GM12873 (cell line): ENCODE measurements at regions not wholly inside any gene's neighbourhood (a gene's known extent, or its start where the extent isn't known, plus 50 kb on each side); places are given as distances from the start of the nearest gene placed in this dataset.

Experiments used
- TF ChIP-seq, protein P1 (sequence below): IDR thresholded peaks from 2 replicates; pipeline ENCODE4 v1.5.1; 2012; ENCODE audit warnings: low read depth, mild to moderate bottlenecking, moderate library complexity, low read length, control low read depth; ENCODE audit not compliant: insufficient read depth; ENCODE audit errors: missing control alignments

DNA sequence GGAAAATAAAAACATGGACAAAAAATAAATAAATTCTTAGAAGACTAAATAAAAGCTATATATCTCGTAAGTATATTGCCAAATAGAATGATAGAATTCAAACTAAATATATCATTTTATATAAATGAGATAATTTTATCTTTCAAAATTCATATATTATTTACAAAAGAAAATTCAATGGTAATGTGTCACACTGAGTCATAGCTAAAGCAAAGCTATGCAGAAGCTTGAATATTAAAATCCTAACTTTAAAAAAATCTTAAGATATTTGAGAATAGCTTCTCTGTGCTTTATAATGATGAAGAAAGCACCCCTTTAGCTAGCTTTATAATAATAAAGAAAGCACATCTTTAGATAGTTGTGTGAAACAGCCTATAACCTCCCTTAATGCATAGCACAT lies 1010.8 kb downstream of the OTOL1 start:
- TF ChIP-seq, protein P1, sequence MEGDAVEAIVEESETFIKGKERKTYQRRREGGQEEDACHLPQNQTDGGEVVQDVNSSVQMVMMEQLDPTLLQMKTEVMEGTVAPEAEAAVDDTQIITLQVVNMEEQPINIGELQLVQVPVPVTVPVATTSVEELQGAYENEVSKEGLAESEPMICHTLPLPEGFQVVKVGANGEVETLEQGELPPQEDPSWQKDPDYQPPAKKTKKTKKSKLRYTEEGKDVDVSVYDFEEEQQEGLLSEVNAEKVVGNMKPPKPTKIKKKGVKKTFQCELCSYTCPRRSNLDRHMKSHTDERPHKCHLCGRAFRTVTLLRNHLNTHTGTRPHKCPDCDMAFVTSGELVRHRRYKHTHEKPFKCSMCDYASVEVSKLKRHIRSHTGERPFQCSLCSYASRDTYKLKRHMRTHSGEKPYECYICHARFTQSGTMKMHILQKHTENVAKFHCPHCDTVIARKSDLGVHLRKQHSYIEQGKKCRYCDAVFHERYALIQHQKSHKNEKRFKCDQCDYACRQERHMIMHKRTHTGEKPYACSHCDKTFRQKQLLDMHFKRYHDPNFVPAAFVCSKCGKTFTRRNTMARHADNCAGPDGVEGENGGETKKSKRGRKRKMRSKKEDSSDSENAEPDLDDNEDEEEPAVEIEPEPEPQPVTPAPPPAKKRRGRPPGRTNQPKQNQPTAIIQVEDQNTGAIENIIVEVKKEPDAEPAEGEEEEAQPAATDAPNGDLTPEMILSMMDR = no peak

DNA sequence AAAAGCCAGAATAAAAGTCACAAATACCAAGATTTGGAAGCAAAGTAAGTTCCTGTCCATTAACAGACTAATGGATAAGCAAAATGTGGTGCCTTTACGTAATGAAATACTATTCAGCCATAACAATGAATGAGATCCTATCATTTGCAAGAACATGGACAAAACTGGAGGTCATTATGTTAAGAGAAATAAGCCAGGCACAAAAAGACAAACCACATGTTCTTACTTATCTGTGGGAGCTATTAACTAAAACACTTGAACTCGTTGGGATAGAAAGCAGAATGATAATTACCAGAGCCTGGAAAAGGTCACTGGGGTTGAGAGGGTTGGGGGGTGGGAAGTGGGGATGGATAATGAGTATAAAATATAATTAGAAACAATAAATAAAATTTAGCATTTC lies 1015.9 kb downstream of the OTOL1 start:
- TF ChIP-seq, protein P1 = no peak

DNA sequence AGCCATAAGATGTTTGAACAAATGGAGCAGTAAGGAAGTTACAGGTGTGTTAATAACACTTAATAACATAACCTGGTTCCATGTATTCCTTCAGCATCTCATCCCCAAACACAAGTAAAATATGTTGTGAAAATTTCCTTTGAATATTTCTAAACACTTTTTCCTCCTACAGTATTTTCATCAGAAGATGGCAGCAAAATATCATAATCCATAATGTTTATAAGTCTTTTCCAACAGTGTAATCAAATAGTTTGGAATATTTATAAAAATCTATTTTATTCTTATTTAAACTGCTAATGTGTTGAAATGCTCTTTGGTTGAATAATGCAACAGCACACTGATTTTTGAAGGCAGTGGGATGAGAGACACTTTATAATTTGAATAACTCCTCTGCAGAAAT lies 1020.5 kb downstream of the OTOL1 start:
- TF ChIP-seq, protein P1 = no peak

DNA sequence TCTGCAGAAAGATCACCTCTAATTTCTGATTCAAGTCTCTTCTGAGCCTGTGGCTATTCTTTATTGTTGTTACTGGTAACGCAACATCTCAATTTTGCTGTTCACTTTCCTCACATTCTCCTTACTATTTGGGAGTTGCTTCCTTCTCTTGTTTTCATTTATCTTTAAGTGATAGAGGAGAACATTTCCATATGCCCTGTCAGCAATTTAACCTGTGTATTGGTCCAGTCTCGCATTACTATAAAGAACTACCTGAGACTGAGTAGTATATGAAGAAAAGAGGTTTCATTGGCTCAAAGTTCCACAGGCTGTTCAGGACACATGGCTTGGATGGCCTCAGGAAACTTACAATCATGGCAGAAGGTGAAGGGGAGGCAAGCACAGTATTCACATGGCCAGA lies 1025.1 kb downstream of the OTOL1 start:
- TF ChIP-seq, protein P1 = no peak

DNA sequence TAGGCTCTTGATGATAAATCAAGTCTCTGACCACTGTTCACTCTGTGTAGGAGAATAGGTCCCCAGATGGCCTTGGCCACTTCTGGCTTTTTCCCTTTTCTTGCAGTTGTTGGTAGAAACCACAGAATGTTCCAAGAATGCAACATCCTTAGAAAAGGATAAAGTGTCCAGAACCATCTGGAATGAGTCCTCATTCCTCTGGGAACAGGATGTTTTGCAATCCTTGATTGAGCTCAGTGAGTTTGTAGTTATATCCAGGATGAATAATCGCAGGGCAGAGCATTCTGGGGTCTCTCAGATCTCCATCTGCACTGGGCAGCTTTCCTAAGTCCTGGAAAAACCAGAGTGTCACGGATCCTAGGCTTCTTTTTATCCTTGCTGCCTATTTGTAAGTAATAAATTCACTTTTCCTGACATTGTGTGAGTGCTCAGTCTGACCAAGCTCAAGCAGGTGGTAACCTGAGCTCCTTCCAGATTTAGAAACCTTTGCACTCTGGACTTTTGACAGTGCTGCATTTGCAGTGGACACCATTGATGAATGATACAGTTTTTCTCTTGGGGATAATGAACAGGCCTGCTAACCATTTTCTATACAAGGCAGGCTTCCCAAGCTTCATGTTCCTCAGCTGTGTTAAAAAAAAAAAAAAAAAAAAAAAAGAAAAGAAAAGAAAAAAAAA lies 1028.6 kb downstream of the OTOL1 start:
- TF ChIP-seq, protein P1 = no peak

DNA sequence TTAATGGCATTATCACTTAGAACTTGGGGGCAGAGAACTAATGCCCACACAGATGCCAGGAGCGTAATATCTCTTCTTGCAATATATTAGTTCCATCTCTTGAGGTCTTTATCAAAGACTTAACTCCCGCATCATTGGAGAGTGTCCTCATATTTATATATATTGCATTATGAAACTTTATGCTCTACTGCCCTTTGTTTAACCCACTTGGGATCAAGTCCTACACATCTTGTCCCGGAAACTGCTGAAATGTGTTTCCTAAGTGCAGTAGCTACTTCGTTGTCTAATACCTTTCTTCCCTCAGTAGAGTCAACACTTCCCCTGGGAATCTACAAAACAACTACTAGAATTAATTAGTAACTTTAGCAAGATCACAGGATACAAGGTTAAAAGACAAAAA lies 1029.2 kb downstream of the OTOL1 start:
- TF ChIP-seq, protein P1 = no peak

DNA sequence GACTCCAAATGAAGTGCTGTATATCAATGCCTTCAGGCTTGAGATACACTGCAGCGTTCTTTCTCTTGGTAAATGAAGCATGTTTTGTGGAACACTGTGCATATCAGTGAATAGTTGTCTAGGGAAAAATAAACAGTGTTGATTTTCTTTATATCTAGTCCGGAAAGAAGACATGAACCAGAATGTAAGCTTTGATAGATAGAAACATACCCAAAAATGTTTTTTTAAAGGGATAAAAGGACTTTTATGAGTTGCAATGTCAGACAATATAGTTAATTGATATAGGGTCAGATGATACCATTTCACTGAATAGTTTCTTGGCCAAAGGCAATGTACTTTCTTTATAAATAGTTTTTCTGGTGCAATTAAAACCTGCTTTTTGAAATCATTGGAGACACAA lies 1037.8 kb downstream of the OTOL1 start:
- TF ChIP-seq, protein P1 = no peak
